ENCODE measurements at regions not wholly inside any gene's neighbourhood (a gene's known extent, or its start where the extent isn't known, plus 50 kb on each side); places are given as distances from the start of the nearest gene placed in this dataset.
A peak's percentile ranks its signal among the peaks of the same experiment; 100 is the strongest.

DNA sequence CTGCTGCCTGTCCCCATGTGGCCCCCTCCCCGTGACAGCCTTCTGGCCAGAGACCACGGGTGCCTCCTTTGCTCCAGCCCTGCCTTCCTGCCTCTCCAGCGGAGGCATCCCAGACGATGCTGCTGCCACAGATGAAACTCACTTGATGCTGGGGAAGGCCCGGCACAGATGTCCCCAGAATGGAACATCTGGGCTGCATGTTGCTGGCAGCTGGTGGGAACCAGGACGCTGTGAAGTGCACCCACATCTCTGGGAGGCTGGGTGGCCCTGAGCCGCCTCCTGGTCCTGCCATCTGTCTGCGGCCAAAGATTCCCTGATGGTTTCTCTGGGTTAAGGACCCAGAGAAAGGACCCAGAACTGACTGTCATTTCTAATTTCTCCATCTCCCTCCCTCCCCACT, 51.9 kb upstream of the PTPRS start:
- DNase-seq (ENCODE audit: low read depth in 1 of 2, low spot score in 1 of 2), result no peak
- in situ Hi-C loops (cut with HindIII; ENCODE audit: low pct_unique_long_range_greater_than_20kb, low sequenced_read_pairs), result no loop called here

GRCh38 chr19:5393088-5393487, 52.5 kb upstream of the PTPRS start:
- in situ Hi-C loops (cut with HindIII; ENCODE audit: low pct_unique_long_range_greater_than_20kb, low sequenced_read_pairs), result no loop called here
- DNase-seq (ENCODE audit: low read depth in 1 of 2, low spot score in 1 of 2), result no peak
- TF ChIP-seq JUND (IDR thresholded peaks at IDR 0.05; ENCODE audit: low read depth), result no peak

More for the DNA sequence above, 51.9 kb upstream of the PTPRS start:
- no peak for TF ChIP-seq JUND (IDR thresholded peaks at IDR 0.05; ENCODE audit: low read depth)

DNA sequence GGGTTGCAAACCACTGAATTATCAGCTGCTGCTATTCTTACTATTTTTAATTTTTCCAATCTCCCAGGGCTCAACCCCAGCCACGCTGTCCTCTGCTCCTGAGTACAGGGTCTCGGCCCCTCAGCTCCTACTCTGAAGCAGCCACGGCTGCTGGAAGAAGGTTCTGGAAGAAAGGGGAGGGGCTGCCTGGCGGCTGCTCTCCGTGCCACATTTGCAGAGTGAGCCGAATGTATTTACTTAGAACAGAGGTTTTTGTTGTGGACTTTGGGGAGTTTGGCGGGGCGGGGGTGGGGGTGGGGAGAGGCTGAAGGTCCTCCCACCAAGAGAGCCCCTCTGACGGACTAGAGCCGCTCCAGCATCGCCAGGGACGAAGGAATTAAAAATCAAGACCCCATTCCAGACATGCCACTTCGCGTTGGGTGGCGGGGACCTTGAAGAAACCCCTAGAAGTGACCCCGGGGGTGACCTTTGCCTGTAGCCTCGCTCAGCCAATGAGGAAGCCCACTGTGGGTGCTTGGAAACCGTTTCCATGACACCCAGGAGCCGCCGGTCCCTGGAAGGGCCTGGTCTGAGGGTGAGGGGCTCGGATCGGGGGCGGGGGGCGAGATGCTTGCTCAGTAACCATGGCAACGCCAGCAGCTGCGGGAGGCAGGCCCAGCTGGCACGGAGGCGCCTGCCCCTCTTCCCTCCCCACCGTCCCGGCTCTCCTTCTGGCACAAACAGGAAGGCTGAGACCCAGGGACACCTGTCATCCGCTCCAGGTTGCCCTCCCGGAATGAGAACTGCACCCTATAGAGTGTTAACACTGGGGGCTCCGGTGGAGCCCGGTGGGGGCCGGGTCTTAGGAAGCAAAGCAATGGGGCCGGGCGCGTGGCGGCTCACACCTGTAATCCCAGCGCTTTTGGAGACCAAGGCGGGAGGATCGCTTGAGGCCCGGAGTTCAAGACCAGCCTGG, 54.2 kb upstream of the PTPRS start:
- TF ChIP-seq JUND (IDR thresholded peaks at IDR 0.05; ENCODE audit: low read depth), result no peak
- no peak for DNase-seq (ENCODE audit: low read depth in 1 of 2, low spot score in 1 of 2)
- in situ Hi-C loops (cut with HindIII; ENCODE audit: low pct_unique_long_range_greater_than_20kb, low sequenced_read_pairs), result no loop called here

DNA sequence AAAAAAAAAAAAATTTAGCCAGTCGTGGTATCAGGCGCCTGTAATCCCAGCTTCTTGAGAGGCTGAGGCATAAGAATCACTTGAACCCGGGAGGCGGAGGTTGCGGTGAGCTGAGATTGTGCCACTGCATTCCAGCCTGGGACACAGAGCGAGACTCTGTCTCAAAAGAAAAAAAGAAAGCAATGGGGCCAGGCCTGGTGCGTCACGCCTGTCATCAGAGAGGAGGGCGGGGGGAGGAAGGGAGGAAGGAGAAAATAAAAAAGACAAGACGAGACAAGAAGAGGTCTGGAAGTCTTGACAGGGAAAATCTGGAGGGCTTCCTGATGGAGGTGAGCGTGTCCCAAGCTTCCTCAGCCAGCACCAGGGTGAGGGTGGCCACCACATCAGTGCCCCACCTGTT, 54.9 kb upstream of the PTPRS start:
- DNase-seq (ENCODE audit: low read depth in 1 of 2, low spot score in 1 of 2), result no peak
- in situ Hi-C loops (cut with HindIII; ENCODE audit: low pct_unique_long_range_greater_than_20kb, low sequenced_read_pairs), result no loop called here
- no peak for TF ChIP-seq JUND (IDR thresholded peaks at IDR 0.05; ENCODE audit: low read depth)

- TF ChIP-seq JUND (IDR thresholded peaks at IDR 0.05; ENCODE audit: low read depth), result no peak
- no peak for DNase-seq (ENCODE audit: low read depth in 1 of 2, low spot score in 1 of 2)
- in situ Hi-C loops (cut with HindIII; ENCODE audit: low pct_unique_long_range_greater_than_20kb, low sequenced_read_pairs), result no loop called here
Observed at GRCh38 chr19:5396096-5396939, 55.7 kb upstream of the PTPRS start.

- in situ Hi-C loops (cut with HindIII; ENCODE audit: low pct_unique_long_range_greater_than_20kb, low sequenced_read_pairs), result no loop called here
- DNase-seq (ENCODE audit: low read depth in 1 of 2, low spot score in 1 of 2), result no peak
- TF ChIP-seq JUND (IDR thresholded peaks at IDR 0.05; ENCODE audit: low read depth), result no peak
Observed at GRCh38 chr19:5396963-5397362, 56.4 kb upstream of the PTPRS start.

DNA sequence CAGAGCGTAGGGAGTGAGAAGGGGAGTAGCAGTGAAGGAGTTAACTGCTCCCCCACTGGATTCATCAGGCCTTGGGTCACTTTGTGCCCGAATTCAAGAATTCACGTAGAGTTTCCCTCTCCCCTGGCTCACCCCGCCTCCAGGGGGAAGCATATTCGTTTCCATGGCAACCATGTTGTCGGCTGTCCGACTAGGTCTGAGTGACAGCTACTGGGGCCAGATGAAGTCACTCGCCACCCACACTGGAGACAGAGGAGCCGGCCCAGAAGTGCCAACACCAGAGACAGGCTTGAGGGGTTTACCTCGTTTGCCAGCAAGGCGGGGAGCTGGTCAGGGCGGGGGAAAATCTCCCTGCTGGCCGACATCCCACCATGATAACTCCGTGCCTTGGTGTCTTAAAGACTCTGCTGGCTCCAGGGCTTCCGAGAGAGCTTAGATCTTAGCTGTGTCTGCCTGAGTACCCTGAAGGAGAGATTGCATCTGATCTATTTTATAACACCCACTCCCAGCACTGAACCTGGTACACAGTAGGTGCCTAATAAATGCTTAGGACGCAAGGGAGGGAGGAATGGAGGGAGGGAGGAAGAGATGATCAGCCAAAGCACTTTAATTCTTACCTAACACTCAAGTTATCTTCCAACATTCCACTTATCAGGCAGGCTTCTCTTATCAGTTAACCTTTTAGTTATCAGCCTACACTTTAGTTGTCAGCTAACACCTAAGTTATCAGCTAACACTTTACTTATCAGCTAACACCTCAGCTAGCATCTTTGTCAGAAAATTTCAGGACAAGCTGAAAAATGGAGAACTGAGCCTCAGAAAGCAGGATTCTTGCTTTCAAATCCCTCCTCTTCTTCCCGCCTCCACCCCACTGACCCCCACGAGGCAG, 57.2 kb upstream of the ZNRF4 start:
- TF ChIP-seq JUND (IDR thresholded peaks at IDR 0.05; ENCODE audit: low read depth), result no peak
- DNase-seq (ENCODE audit: low read depth in 1 of 2, low spot score in 1 of 2), result peak in 1 of 2 experiments; percentile 20
- in situ Hi-C loops (cut with HindIII; ENCODE audit: low pct_unique_long_range_greater_than_20kb, low sequenced_read_pairs), result no loop called here

- DNase-seq (ENCODE audit: low read depth in 1 of 2, low spot score in 1 of 2), result no peak
- in situ Hi-C loops (cut with HindIII; ENCODE audit: low pct_unique_long_range_greater_than_20kb, low sequenced_read_pairs), result no loop called here
- no peak for TF ChIP-seq JUND (IDR thresholded peaks at IDR 0.05; ENCODE audit: low read depth)
Observed at GRCh38 chr19:5398693-5399057, 56.5 kb upstream of the ZNRF4 start.

DNA sequence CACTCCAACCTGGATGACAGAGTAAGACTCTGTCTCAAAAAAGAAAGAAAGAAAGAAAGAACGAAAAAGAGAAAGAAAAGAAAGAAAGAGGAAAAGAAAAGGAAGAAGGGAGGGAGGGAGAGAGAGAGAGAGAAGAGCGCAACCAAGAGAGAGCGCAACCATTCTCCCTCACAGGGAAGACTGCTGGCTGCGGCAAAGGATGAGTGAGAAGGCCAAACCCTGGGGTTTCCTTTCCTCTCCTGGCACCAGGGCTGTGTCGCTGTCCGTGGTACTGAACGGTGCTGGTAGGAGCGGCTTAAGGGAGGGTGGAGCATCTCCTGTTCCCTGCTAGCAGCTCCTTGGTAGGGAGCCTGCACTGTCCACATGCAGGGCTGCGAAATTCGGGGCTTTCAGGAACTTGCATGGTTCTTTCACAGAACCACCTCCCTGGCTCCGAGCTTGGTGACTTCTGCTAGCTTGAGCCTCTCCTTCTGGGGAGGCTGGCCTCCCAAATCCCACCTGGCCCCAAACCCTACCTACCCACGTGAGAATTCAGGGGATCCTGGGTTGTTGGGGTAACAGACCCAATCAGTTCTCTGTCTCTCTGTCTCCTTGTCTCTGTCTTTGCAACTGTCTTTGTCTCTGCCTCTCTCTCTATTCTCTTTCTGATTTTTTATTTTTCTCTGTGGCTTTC, 51.1 kb upstream of the ZNRF4 start:
- TF ChIP-seq JUND (IDR thresholded peaks at IDR 0.05; ENCODE audit: low read depth), result no peak
- in situ Hi-C loops (cut with HindIII; ENCODE audit: low pct_unique_long_range_greater_than_20kb, low sequenced_read_pairs), result no loop called here
- peak; percentile 65 to 93 for DNase-seq (ENCODE audit: low read depth in 1 of 2, low spot score in 1 of 2)
